ENCODE measurements at regions not wholly inside any gene's neighbourhood (a gene's known extent, or its start where the extent isn't known, plus 50 kb on each side); places are given as distances from the start of the nearest gene placed in this dataset.

DNA sequence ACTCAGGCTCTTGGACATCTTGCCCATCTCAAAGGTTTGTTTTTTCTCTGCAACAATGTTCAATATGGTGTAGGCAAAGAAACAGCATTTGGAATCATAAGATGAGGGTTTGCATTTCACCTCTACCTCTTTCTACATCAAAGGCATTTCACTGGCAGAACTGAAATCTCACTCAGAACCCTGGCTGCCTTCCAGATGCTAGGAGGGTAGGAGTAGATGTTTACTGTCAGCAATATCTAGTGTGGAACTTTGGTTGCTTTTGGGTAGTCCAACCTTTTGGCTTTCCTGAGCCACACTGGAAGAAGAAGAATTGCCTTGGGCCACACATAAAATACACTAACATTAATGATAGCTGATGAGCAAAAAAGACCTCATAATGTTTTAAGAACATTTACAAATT is 297.0 kb upstream of the KLF3 start:
- no peak for DNase-seq (ENCODE audit: low spot score in 2 of 2)
- Histone ChIP-seq H3K4me3 (no peak overlapping the region), H3K27ac (peak overlapping the region; percentile 68 to 74), H3K36me3 (no peaks in the 10 kb centered on the region), H3K27me3 (no peaks in the 10 kb centered on the region), H3K4me1 (peaks cover 0 to 31% of the 10 kb centered on the region in 2 donors), H3K9me3 (no peaks in the 10 kb centered on the region)
- intact Hi-C loops (cut with DNase I), result loop anchor here (2.0 to 5.0 kb wide), 2 partner anchors 48 to 175 kb away; no protein-coding TSS in a partner anchor
- TF ChIP-seq, protein P1, sequence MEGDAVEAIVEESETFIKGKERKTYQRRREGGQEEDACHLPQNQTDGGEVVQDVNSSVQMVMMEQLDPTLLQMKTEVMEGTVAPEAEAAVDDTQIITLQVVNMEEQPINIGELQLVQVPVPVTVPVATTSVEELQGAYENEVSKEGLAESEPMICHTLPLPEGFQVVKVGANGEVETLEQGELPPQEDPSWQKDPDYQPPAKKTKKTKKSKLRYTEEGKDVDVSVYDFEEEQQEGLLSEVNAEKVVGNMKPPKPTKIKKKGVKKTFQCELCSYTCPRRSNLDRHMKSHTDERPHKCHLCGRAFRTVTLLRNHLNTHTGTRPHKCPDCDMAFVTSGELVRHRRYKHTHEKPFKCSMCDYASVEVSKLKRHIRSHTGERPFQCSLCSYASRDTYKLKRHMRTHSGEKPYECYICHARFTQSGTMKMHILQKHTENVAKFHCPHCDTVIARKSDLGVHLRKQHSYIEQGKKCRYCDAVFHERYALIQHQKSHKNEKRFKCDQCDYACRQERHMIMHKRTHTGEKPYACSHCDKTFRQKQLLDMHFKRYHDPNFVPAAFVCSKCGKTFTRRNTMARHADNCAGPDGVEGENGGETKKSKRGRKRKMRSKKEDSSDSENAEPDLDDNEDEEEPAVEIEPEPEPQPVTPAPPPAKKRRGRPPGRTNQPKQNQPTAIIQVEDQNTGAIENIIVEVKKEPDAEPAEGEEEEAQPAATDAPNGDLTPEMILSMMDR (IDR thresholded peaks at IDR 0.05), result no peak

GRCh38 chr4:38367642-38368174 is 296.3 kb upstream of the KLF3 start:
- peak overlapping the region; percentile 68 to 74 for H3K27ac ChIP-seq
- H3K4me1 ChIP-seq, result peaks cover 0 to 31% of the 10 kb centered on the region in 2 donors

DNA sequence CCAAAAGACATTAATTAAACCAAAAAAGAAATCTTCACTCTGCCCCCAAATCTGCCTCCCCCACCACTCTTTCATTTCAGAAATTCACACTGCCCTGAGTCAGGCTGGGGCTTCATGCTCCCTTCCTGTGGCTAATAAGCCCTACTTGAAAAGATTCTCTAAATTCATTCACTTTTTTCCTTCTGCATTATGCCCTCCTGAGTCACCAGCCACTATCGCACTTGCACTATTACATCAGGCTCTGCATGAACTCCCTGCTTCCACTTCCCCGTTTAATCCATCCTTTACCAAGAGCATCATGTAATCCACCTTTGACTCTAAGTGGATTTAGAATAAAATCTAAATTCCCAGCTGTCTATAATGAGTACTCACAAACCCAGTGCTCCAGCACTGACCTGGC is 295.4 kb upstream of the KLF3 start:
- H3K4me1 ChIP-seq, result peaks cover 0 to 36% of the 10 kb centered on the region in 2 donors

More at GRCh38 chr4:38367642-38368174, 296.3 kb upstream of the KLF3 start:
- Histone ChIP-seq H3K27me3 (no peaks in the 10 kb centered on the region), H3K9me3 (no peaks in the 10 kb centered on the region), H3K36me3 (no peaks in the 10 kb centered on the region), H3K4me3 (no peak overlapping the region)
- intact Hi-C loops (cut with DNase I), result loop anchor here (2.0 to 5.0 kb wide), 2 partner anchors 49 to 175 kb away; no protein-coding TSS in a partner anchor
- TF ChIP-seq, protein P1 (IDR thresholded peaks at IDR 0.05), result no peak
- no peak for DNase-seq (ENCODE audit: low spot score in 2 of 2)

GRCh38 chr4:38371391-38371851 is 292.6 kb upstream of the KLF3 start:
- Histone ChIP-seq H3K9me3 (no peaks in the 10 kb centered on the region), H3K27ac (peak overlapping the region; percentile 9 to 45), H3K4me1 (peaks cover 0 to 19% of the 10 kb centered on the region in 2 donors), H3K36me3 (no peaks in the 10 kb centered on the region), H3K27me3 (no peaks in the 10 kb centered on the region), H3K4me3 (no peak overlapping the region)
- intact Hi-C loops (cut with DNase I), result loop anchor here (5.0 kb wide), 1 partner anchor 291 kb away; the partner anchor contains the start of gene KLF3
- TF ChIP-seq, protein P1 (IDR thresholded peaks at IDR 0.05), result no peak
- no peak for DNase-seq (ENCODE audit: low spot score in 2 of 2)

More for the DNA sequence above, 295.4 kb upstream of the KLF3 start:
- no peak for DNase-seq (ENCODE audit: low spot score in 2 of 2)
- Histone ChIP-seq H3K27me3 (no peaks in the 10 kb centered on the region), H3K9me3 (no peaks in the 10 kb centered on the region), H3K36me3 (no peaks in the 10 kb centered on the region), H3K27ac (no peak overlapping the region), H3K4me3 (no peak overlapping the region)
- intact Hi-C loops (cut with DNase I), result loop anchor here (5.0 kb wide), 1 partner anchor 176 kb away; no protein-coding TSS in a partner anchor
- TF ChIP-seq, protein P1 (IDR thresholded peaks at IDR 0.05), result no peak

DNA sequence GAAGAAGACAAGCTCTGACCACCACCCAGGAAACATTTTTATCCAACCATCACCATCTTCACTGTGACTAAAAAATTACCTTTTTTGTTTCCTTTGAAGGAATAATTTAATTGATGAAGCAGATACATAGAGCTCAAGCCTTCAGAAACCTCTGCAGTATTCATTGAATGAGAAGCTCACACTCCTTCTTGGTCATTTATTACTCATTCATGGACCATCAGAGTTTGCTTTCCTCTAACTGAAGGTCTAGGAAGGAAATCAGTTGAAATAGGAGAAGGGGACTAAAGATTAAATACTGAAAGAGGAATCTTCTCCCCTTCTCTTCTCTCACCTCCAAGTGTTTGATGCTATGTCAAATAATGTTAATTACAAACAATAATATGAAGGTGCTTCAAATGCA is 290.6 kb upstream of the KLF3 start:
- H3K4me3 ChIP-seq, result no peak overlapping the region
- DNase-seq (ENCODE audit: low spot score in 2 of 2), result no peak
- intact Hi-C loops (cut with DNase I), result loop anchor here (5.0 kb wide), 1 partner anchor 289 kb away; the partner anchor contains the start of gene KLF3
- no peaks in the 10 kb centered on the region for H3K9me3 ChIP-seq
- H3K27me3 ChIP-seq, result no peaks in the 10 kb centered on the region
- TF ChIP-seq, protein P1 (IDR thresholded peaks at IDR 0.05), result no peak
- H3K36me3 ChIP-seq, result no peaks in the 10 kb centered on the region
- peaks cover 0 to 8% of the 10 kb centered on the region in 2 donors for H3K4me1 ChIP-seq
- no peak overlapping the region for H3K27ac ChIP-seq

Data from ascending aorta (tissue), 2 donors.